Lower leg skin (tissue), 4 donors: ENCODE measurements at regions not wholly inside any gene's neighbourhood (a gene's known extent, or its start where the extent isn't known, plus 50 kb on each side); places are given as distances from the start of the nearest gene placed in this dataset.
"Not testable (repeated sequence)": the region's sequence is repeated elsewhere in the genome, so short reads cannot be mapped to it uniquely, and the experiment has no call there.

Experiments used
- DNase-seq, 2 donors: peaks; one replicate each; pipeline ENCODE4 v3.0.0-alpha.2; 2019; ENCODE audit warnings: low spot score in 2 of 2
- H3K4me3 ChIP-seq: fragments of 200-600 bp; sonication (generic); 2 replicates; pipeline ENCODE4 v1.5.1; 2017; ENCODE audit warnings: mild to moderate bottlenecking, low read depth; ENCODE audit not compliant: poor library complexity, severe bottlenecking
- CTCF ChIP-seq, 3 donors: fragments of 450-650 bp; IDR thresholded peaks; one replicate each; pipeline ENCODE4 v1.5.1; 2016; ENCODE audit warnings: antibody characterized with exemption in 3 of 3, mild to moderate bottlenecking in 3 of 3, moderate library complexity in 2 of 3
- POLR2A ChIP-seq, 2 donors: fragments of 450-650 bp; IDR thresholded peaks; one replicate each; pipeline ENCODE4 v1.6.1; 2016 to 2017; ENCODE audit warnings: antibody characterized with exemption in 2 of 2, mild to moderate bottlenecking in 1 of 2, moderate library complexity in 1 of 2
- WGBS, 2 donors: methylation state at CpG; one replicate each; pipeline ENCODE4 v1.1.5; 2018; 5-methylcytosine and 5-hydroxymethylcytosine counted together
- intact Hi-C: fragments of 100-400 bp; cut with DNase I; formaldehyde crosslinking; loops from one replicate; pipeline ENCODE4 v1.15.0; 2023; ENCODE audit warnings: low total_unique reads

- intact Hi-C loops: no loop called here
- TF ChIP-seq CTCF (IDR thresholded peaks at IDR 0.05) (no peak), POLR2A (IDR thresholded peaks at IDR 0.05) (no peak)
- no peak overlapping the region for H3K4me3 ChIP-seq
- no peak for DNase-seq
- 86 to 100% methylated on average over 1 of the region's 1 CpG for WGBS, 2 donors
These were observed 674.1 kb upstream of the NXPH2 start for GRCh38 chr2:139454251-139454650.

- intact Hi-C loops: no loop called here
- no peak overlapping the region for H3K4me3 ChIP-seq
- no peak for TF ChIP-seq CTCF (IDR thresholded peaks at IDR 0.05)
- TF ChIP-seq POLR2A (IDR thresholded peaks at IDR 0.05): no peak
- DNase-seq: no peak
These were observed 658.9 kb upstream of the NXPH2 start for GRCh38 chr2:139439100-139439499.

- DNase-seq: no peak
- TF ChIP-seq POLR2A (IDR thresholded peaks at IDR 0.05): no peak
- TF ChIP-seq CTCF (IDR thresholded peaks at IDR 0.05): no peak
- intact Hi-C loops: no loop called here
- H3K4me3 ChIP-seq: no peak overlapping the region
- 84 to 89% methylated on average over 3 of the region's 3 CpGs for WGBS, 2 donors
These were observed 658.3 kb upstream of the NXPH2 start for GRCh38 chr2:139438478-139438877.

DNA sequence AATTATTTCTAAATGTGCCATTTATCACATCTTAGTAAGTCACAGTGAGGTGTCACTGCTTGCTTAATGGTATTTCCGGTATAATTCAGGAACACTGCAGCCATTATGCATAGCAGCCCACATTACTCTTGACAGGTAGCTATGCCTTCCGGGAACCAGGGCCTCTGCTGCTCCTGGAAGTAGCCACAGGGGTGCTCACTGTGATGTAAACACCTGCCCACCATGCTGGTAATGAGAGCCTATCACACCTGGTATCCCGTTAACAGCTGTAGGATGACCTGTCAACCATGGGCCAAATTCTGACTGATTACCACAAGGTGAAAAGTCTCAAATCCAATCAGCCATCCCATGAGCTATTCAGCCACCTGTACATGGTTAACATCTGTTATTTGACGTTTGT, 647.0 kb upstream of the NXPH2 start:
- TF ChIP-seq CTCF (IDR thresholded peaks at IDR 0.05): no peak
- TF ChIP-seq POLR2A (IDR thresholded peaks at IDR 0.05): no peak
- no peak for DNase-seq
- H3K4me3 ChIP-seq: no peak overlapping the region
- WGBS, 2 donors: 77 to 82% methylated on average over 4 of the region's 4 CpGs
- intact Hi-C loops: no loop called here

GRCh38 chr2:139424101-139424500, 643.9 kb upstream of the NXPH2 start:
- no peak for DNase-seq
- WGBS, 2 donors: 71 to 73% methylated on average over 2 of the region's 2 CpGs
- H3K4me3 ChIP-seq: no peak overlapping the region
- no peak for TF ChIP-seq POLR2A (IDR thresholded peaks at IDR 0.05)
- TF ChIP-seq CTCF (IDR thresholded peaks at IDR 0.05): no peak
- intact Hi-C loops: no loop called here

DNA sequence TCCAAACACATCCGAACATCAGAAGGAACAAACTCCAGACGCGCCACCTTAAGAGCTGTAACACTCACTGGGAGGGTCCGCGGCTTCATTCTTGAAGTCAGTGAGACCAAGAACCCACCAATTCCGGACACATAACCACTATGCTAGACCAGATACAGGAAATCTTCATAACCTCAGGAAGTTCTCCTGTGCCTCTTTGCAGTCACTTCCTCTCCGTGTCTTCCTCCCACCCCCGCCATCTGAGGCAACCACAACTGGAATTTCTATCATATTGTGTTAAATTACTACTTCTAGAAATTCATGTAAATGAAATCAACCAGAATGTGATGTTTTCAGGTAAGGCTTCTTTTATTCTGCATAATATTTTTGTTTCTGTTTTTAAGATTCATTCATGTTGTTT, 631.0 kb upstream of the NXPH2 start:
- 86 to 91% methylated on average over 8 of the region's 8 CpGs for WGBS, 2 donors
- DNase-seq: no peak
- intact Hi-C loops: no loop called here
- TF ChIP-seq POLR2A (IDR thresholded peaks at IDR 0.05) (no peak), CTCF (IDR thresholded peaks at IDR 0.05) (no peak)
- H3K4me3 ChIP-seq: no peak overlapping the region

DNA sequence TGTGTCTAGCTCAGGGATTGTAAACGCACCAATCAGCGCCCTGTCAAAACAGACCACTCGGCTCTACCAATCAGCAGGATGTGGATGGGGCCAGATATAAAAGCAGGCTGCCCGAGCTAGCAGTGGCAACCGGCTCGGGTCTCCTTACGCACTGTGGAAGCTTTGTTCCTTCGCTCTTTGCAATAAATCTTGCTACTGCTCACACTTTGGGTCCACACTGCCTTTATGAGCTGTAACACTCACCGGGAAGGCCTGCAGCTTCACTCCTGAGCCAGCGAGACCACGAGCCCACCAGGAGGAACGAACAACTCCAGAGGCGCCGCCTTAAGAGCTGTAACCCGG, 630.6 kb upstream of the NXPH2 start:
- DNase-seq, H3K4me3 ChIP-seq, intact Hi-C loops: not testable (repeated sequence)
- whole genome bisulfite sequencing, 2 donors: 92 to 94% methylated on average over 14 to 15 of the region's 15 CpGs

DNA sequence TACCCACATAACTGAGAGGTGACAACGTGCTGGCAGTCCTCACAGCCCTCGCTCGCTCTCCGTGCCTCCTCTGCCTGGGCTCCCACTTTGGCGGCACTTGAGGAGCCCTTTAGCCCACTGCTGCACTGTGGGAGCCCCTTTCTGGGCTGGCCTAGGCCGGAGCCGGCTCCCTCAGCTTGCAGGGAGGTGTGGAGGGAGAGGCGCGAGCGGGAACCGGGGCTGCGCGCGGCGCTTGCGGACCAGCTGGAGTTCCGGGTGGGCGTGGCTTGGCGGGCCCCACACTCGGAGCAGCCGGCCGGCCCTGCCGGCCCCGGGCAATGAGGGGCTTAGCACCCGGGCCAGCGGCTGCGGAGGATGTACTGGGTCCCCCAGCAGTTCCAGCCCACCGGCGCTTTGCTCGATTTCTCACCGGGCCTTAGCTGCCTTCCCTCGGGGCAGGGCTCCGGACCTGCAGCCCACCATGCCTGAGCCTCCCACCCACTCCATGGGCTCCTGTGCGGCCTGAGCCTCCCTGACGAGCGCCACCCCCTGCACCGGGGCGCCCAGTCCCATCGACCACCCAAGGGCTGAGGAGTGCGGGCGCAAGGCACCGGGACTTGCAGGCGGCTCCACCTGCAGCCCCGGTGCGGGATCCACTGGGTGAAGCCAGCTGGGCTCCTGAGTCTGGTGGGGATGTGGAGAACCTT, 630.1 kb upstream of the NXPH2 start:
- H3K4me3 ChIP-seq, intact Hi-C loops, DNase-seq: not testable (repeated sequence)
- WGBS, 2 donors: 91 to 96% methylated on average over 21 to 22 of the region's 45 CpGs
